ENCODE measurements at regions not wholly inside any gene's neighbourhood (a gene's known extent, or its start where the extent isn't known, plus 50 kb on each side); places are given as distances from the start of the nearest gene placed in this dataset.

DNA sequence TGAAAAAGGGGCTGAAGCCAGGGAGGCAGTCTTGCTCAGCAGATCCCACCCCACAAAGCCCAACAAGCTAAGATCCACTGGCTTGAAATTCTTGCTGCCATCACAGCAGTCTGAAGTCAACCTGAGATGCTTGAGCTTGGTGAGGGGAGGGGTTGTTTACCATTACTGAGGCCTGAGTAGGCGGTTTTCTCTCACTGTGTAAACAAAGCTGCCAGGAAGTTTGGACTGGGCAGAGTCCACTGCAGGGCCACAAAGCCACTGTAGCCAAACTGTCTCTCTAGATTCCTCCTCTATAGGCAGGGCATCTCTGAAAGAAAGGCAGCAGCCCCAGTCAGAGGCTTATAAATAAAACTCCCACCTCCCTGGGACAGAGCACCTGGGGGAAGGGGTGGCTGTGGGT is 746.1 kb upstream of the LRRC4C start:
- ATAC-seq = no peak

DNA sequence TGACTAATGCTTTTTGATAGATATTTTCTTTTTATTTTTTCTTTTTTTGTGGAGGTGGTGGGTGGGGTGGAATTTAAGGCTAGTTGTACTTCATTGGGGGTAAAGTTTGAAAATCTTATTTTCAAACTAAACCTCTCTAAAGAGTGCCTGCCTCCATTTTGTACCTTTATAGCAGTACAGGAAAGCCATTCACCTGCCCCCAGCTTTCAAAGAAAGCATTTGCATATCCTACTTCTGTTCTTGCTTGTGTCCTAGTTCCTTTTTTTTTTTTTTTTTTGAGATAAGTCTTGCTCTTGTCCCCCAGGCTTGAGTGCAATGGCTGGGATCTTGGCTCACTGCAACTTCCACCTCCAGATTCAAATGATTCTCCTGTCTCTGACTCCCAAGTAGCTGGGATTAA is 766.2 kb upstream of the LRRC4C start:
- no peak for ATAC-seq

DNA sequence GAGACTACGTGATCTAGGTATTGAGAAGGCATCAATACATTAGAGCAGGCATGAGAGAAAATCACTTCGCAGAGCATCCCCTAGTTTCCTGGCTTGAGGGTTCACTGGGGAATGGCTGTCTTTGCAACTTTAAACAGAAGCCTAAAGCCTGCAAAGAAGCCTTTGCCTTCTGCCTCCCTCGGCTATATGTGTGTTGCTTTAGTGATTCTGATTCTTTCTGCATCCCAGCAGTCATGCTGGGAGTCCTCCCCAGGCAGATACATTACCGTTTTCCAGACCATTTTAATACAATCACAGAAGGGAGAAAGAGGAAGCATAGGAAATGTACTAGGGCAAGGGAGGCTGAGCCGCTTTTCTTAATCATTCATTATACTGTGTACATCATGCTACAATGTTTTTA is 773.2 kb upstream of the LRRC4C start:
- no peak for ATAC-seq

DNA sequence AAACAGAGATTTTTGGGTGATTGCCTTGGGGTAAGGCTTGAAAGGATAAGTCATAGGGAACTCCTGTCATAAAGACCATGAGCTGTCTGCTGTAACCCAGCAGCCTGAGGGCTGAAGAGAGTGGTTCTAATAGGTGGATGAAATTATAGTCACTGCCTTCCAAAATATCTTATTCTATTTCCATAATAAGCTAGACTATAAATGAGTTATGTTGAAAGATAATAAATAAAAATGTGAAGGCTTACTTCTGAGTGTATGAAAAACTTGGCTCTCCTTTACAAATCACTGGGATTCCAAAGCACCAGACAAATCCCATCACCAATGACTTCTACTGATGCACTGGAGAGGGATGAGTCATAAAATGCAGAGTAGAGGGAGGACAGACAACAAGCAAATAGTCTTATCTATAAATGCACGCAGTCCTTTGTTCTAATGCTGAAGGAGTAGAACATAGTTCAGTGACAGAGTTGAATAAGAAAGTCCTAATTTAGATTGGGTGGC is 775.0 kb upstream of the LRRC4C start:
- ATAC-seq = no peak

DNA sequence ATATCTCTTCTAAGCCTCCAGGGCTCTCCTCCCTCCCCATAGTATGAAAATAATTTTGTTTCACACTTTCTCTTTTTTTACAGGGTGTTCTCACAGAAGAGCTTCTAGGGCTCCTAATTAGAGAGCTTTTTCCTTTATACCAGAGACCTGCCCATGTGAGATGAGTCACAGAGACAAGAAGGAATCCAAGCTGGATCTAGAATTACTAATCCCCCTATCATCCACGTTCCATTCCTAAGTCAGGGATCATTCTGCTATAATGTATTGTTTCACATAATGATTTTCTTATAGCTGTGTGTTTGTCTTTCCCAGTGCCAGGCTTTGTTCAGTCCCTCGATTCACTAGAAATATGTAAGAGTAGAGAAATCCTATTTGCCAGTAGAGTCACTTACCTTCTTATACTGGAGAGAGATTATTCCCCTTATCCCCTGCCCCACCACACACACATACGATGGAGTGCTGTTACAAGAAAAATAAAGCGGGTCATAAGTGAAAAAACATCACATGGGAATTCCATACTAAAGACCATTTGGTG is 778.3 kb upstream of the LRRC4C start:
- no peak for ATAC-seq

- ATAC-seq = no peak
Measured at GRCh38 chr11:42239188-42239587, 779.7 kb upstream of the LRRC4C start.

DNA sequence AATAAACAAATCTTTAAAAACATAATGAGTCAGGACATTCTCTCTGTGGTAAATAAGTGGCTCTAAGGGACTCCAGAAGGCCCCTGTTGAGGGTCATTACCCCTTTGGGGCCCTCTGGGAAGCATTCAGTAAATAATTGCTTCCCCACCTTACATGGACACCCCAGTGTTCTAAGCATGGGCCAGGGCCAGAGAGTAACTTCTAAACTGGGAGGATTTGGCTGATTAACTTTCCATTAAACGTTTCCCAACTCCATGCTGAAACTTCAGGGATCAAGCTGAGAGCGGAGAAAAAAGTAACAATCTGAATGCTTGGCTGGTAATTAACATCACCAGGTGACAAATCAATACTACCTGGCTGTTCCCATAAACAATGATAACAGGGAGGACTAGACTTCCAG is 783.9 kb upstream of the LRRC4C start:
- ATAC-seq = no peak

- no peak for ATAC-seq
Measured at GRCh38 chr11:42244376-42244775, 784.9 kb upstream of the LRRC4C start.

- no peak for ATAC-seq
Measured at GRCh38 chr11:42249401-42249800, 789.9 kb upstream of the LRRC4C start.

- ATAC-seq = no peak
Measured at GRCh38 chr11:42249956-42250355, 790.5 kb upstream of the LRRC4C start.

DNA sequence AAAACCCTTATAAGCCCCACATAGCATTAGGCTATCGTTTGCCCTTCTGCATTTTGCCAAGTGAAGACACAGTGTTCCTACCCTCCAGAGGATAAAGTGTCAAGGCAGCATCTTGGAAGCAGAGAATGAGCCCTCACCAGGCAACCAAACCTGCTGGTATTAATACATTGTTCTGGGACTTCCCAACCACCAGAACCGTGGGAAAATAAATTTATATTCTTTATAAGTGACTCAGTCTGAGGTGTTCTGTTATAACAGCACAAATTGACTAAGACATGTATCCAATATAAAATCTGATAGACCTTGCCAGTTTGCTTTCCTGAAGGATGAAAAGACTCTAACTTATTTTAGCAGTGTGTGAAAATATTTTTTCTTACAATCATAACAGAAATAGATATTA is 792.5 kb upstream of the LRRC4C start:
- no peak for ATAC-seq

DNA sequence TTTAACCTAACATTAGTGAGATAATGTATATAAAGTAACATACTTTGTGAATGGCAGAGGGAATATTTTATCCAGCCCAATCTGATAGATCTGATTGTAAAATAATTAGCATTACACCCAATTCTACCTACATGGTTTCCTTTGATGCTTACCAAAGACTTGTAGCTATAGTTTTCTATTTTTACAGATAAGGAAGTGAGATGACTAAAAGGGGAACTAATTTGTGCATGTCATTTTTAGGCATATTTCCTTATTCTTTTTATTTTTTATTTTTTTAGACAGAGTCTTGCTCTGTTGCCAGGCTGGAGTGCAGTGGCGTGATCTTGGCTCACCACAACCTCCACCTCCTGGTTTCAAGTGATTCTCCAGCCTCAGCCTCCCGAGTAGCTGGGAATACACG is 793.7 kb upstream of the LRRC4C start:
- ATAC-seq = no peak

GRCh38 chr11:42255906-42256305 is 796.5 kb upstream of the LRRC4C start:
- ATAC-seq = no peak

DNA sequence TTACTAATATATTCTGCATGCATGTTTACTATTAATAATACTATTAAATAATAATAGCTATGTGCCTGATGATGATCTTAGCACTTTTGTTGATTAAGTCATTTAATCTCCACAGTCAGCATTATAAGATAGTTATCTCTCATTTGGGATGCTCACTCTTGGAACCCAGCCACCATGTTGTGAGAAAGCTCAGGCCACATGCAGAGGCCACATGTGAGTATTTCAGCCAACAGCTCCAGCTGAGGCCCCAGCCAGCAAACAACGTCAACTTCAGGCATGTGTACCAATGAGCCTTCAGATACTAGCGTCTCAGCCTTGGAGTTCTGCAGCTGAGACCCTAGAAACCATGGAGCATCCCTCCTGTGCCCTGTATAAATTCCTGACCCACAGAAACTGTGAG is 798.1 kb upstream of the LRRC4C start:
- ATAC-seq = no peak

GRCh38 chr11:42265072-42265471 is 805.6 kb upstream of the LRRC4C start:
- ATAC-seq = no peak

DNA sequence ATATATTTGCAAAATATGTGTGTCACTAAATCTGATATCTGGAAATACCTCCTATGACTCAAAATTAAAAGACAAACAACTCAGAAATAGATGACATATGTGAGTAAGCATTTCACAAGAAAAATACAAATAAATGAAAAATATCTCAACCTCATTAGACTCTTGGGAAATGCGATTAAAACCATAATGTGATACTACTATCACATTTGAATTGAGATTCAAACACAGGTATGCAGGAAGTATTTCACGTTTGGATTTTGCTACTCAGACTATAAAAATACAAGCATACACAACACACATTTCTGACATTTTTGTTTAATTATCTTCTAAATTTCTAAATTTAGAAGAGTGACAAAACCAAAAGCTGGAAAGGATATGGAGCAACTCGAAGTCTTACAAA is 811.9 kb upstream of the LRRC4C start:
- no peak for ATAC-seq

DNA sequence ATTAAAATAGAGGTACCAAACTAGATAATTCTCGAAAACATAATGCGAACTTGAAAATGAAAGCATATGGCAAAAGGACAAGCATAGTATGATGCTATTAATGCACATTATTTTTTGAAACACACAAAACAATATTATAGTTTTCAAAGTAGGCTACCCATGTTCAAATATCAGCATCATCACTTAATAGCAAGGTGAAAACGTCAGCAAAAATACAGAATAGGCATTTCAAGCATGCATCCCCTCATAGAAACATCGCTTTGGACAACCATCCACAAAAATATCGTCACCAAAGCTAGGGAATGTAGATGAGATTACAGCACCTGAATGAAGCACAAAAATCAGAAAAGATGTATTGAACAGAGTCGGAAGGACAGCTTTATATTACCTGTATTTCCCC is 814.5 kb upstream of the LRRC4C start:
- ATAC-seq = no peak

GRCh38 chr11:42296910-42297309 is 837.5 kb upstream of the LRRC4C start:
- no peak for ATAC-seq

DNA sequence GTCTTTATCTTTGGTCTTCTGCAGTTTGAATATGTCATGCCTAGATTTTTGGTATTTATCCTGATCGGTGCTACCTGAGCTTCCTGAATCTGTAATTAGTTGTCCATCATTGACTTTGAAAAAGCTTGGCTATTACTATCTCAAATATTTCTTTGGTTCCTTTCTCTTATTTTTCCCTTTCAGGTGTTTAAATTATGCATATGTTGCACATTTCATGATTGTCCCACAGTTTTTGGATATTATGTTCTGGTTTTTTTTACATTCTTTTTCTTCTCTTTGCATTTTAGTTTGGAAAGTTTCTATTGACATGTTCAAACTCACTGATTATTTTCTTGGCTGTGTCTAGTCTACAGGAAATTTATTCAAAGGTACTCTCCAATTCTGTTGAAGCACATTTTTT is 840.3 kb upstream of the LRRC4C start:
- no peak for ATAC-seq

DNA sequence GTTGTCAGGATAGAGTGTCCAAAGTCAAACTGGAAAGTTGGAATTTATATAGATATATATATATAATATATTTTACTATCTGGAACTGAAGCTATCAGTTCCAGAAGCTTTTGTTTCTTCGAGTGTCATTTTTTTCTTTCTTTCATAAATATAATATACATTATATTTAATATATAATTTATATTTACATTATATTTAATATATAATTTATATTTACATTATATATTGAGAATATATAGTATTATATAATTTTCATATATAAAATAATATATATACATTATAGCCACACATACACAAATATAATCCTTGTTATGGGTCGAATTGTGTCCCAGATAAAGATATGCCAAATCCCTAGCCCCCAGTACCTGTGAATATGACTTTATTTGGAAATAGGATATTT is 842.3 kb upstream of the LRRC4C start:
- ATAC-seq = no peak

GRCh38 chr11:42311514-42311913 is 852.1 kb upstream of the LRRC4C start:
- no peak for ATAC-seq

- no peak for ATAC-seq
Measured at GRCh38 chr11:42311944-42312343, 852.5 kb upstream of the LRRC4C start.

DNA sequence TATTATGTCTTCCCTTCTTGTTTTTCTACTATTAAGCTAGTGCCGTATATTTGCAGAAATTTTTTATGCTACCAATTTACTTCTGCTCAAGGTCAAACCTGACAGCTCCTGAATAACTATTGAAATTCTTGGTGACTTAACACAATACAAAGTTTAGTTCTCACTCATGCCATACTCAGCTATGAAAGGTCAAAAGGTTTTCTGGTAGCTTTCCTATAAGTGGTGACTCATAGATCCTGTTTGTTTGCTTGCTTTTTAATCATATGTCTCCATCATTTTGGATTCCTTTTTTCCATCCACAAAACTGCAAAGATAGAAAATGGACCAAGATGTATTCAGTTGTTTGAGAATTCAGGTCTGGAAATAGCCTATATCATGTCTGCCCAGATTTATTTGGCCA is 855.8 kb upstream of the LRRC4C start:
- no peak for ATAC-seq

DNA sequence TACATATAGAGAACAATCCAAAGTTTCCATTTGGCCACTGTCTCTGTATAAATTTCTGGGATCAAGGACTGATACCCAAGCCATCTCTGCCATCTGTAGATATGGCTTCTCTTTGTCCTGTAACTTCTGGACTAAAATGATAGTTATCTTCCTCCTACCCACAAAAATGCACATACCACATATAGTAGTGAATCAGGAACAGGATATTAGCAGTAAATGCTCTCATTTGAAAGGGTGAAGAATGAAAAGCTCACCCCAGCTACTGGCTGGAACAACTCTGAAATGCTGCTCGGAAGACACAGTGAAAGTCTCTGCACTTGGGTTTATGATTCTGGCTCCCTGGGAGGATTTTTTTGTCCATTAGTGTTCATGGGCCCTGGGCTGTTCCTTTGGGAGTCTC is 856.4 kb upstream of the LRRC4C start:
- ATAC-seq = no peak

DNA sequence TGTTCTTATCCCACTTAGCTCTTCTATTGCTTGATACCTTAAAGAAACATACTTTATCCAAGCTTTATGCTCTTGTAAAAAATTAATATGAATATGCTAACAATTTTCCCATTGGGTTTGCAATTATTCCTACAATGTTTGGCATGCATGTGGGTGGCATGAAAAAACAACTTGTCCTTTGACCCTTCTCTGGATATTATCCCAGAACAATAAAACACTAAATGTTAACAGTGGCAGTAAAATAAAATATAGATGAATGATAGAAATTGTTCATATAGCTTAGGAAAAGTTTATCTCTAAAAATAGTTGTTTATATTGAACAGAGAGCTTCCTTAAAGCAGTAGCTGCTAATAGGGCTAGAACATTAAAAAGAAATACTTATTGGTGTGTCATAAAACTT is 860.5 kb upstream of the LRRC4C start:
- ATAC-seq = no peak

All from esophagus mucosa (tissue), 1 donor.